Tibial artery (tissue), 4 donors: ENCODE measurements at regions not wholly inside any gene's neighbourhood (a gene's known extent, or its start where the extent isn't known, plus 50 kb on each side); places are given as distances from the start of the nearest gene placed in this dataset.

Source experiments
- DNase-seq, 2 donors: peaks; one replicate each; pipeline ENCODE4 v3.0.0-alpha.2; 2019
- H3K27ac ChIP-seq, 2 donors: fragments of 200-600 bp; sonication (generic) in 1 of 2; 1 replicate in 1 of 2; 2 replicates in 1 of 2; pipeline ENCODE4 v1.5.1; 2018 to 2019; ENCODE audit warnings: mild to moderate bottlenecking in 1 of 2
- H3K27me3 ChIP-seq, 2 donors: fragments of 200-600 bp; sonication (generic) in 1 of 2; one replicate each; pipeline versions ENCODE4 v1.5.1 to v1.6.0; 2016 to 2019
- H3K36me3 ChIP-seq, 3 donors: fragments of 200-600 bp; sonication (generic) in 2 of 3; one replicate each; pipeline ENCODE4 v1.5.1; 2016 to 2019; ENCODE audit warnings: mild to moderate bottlenecking in 2 of 3
- H3K4me1 ChIP-seq, 4 donors: fragments of 200-600 bp; sonication (generic) in 2 of 4; 1 replicate in 3 of 4; 2 replicates in 1 of 4; pipeline ENCODE4 v1.5.1; 2016 to 2019
- H3K4me3 ChIP-seq, 2 donors: fragments of 200-600 bp; sonication (generic) in 1 of 2; 1 replicate in 1 of 2; 2 replicates in 1 of 2; pipeline ENCODE4 v1.5.1; 2018 to 2019; ENCODE audit warnings: mild to moderate bottlenecking in 2 of 2
- H3K9me3 ChIP-seq, 3 donors: fragments of 200-600 bp; sonication (generic) in 1 of 3; one replicate each; pipeline ENCODE4 v1.5.1; 2016 to 2019
- intact Hi-C: fragments of 100-400 bp; cut with DNase I; formaldehyde crosslinking; loops from one replicate; pipeline ENCODE4 v1.15.0; 2023; ENCODE audit warnings: low total_unique reads
- TF ChIP-seq, protein P1 (sequence below), 2 experiments: fragments of 200-600 bp in 1 of 2; fragments of 450-650 bp in 1 of 2; IDR thresholded peaks; one replicate each; pipeline ENCODE4 v1.5.1; 2017 to 2019; ENCODE audit warnings: antibody characterized with exemption in 2 of 2, mild to moderate bottlenecking in 1 of 2, moderate library complexity in 1 of 2

DNA sequence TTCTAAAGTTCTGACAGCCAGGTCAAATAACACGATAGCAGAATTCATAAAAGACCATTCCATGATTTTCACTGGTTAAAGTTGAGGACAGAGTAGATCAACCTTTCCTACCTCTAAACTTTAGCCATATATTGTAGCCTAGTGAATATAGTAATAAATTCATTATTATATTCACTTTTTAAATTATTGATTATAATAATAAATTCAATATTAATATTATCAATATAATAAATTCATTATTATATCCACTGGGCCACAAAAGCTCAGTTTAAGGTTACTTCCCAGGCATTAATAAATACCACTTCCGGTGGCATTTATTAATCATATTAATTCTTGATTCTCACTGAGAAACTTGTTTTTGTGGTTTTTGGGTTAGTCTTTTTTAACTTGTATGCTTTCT is 85.7 kb upstream of the GPC6 start:
- H3K4me1 ChIP-seq, result no peaks in the 10 kb centered on the region
- no peaks in the 10 kb centered on the region for H3K27me3 ChIP-seq
- no peak overlapping the region for H3K4me3 ChIP-seq
- no peaks in the 10 kb centered on the region for H3K36me3 ChIP-seq
- no peak for DNase-seq
- TF ChIP-seq, protein P1, sequence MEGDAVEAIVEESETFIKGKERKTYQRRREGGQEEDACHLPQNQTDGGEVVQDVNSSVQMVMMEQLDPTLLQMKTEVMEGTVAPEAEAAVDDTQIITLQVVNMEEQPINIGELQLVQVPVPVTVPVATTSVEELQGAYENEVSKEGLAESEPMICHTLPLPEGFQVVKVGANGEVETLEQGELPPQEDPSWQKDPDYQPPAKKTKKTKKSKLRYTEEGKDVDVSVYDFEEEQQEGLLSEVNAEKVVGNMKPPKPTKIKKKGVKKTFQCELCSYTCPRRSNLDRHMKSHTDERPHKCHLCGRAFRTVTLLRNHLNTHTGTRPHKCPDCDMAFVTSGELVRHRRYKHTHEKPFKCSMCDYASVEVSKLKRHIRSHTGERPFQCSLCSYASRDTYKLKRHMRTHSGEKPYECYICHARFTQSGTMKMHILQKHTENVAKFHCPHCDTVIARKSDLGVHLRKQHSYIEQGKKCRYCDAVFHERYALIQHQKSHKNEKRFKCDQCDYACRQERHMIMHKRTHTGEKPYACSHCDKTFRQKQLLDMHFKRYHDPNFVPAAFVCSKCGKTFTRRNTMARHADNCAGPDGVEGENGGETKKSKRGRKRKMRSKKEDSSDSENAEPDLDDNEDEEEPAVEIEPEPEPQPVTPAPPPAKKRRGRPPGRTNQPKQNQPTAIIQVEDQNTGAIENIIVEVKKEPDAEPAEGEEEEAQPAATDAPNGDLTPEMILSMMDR (IDR thresholded peaks at IDR 0.05), result no peak
- intact Hi-C loops, result no loop called here
- no peak overlapping the region for H3K27ac ChIP-seq
- no peaks in the 10 kb centered on the region for H3K9me3 ChIP-seq

DNA sequence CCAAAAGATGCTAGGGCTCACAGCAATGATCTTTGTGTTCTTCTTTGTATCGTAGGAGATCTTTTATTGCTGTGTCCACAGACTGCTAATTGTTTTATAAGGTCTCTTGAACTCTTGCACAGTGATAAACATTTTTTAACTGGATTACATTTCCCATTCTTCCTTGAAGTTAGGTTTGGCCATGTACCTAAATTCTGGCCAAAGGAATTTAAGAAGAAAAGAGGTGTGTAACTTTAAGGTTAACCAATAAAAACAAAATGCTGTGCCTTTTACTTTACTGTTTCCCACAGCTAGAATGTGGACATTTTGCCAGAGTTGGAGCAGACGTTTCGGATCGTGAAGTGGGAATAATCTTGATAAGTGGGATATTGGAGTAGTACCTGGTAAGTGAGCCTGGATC is 82.6 kb upstream of the GPC6 start:
- no peak overlapping the region for H3K4me3 ChIP-seq
- TF ChIP-seq, protein P1 (IDR thresholded peaks at IDR 0.05), result no peak
- no peak overlapping the region for H3K27ac ChIP-seq
- intact Hi-C loops, result no loop called here
- no peak for DNase-seq
- H3K27me3 ChIP-seq, result no peaks in the 10 kb centered on the region
- H3K4me1 ChIP-seq, result no peaks in the 10 kb centered on the region
- H3K36me3 ChIP-seq, result no peaks in the 10 kb centered on the region
- no peaks in the 10 kb centered on the region for H3K9me3 ChIP-seq

DNA sequence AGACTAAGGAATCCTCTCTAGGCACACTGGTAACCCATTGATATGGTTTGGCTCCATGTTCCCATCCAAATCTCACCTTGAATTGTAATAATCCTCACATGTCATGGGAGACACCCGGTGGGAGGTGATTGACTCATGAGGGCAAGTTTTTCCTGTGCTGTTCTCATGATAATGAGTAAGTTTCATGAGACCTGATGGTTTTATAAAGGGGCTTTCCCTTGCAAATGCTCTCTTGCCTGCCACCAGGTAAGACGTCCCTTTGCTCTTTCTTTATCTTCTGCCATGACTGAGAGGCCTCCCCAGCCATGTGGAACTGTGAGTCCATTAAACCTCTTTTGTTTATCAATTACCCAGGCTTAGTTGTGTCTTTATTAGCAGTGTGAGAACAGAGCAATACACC is 81.4 kb upstream of the GPC6 start:
- Histone ChIP-seq H3K36me3 (no peaks in the 10 kb centered on the region), H3K4me1 (no peaks in the 10 kb centered on the region), H3K9me3 (no peaks in the 10 kb centered on the region), H3K27ac (no peak overlapping the region), H3K27me3 (no peaks in the 10 kb centered on the region), H3K4me3 (no peak overlapping the region)
- TF ChIP-seq, protein P1 (IDR thresholded peaks at IDR 0.05), result no peak
- no peak for DNase-seq
- intact Hi-C loops, result no loop called here

DNA sequence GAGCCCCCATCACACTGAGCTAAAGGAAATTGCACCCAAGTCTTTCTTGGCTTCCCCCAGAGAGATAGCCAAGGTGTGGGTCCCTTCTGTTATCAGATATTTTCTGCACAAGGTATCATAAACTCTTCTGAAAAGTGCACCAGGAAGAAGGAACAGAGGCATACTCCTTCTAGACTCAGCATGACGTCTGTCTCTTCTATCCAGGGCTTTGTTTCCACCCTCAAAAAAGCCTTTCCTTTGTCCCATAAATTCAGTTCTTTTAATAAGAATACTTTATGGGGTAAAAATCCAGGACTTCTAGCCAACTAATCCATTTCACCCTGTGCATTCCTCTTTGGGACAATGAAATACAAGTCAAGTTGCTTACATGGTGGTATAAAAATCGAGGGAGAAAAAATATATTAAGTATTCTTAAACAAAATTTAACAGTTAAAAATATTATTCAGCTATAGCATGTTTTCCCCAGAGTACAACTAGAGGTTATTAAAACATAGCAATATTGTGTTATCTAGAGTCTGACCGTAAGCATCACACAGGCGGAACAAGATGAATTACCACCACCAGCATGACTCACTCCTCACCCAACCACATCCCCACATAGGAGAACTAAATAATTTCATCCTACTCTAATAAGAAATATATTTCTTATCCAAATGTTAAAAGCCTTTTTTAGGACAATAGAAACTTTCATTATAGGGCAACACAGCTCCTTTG is 79.9 kb upstream of the GPC6 start:
- DNase-seq, result no peak
- TF ChIP-seq, protein P1 (IDR thresholded peaks at IDR 0.05), result no peak
- no peak overlapping the region for H3K4me3 ChIP-seq
- H3K27ac ChIP-seq, result no peak overlapping the region
- H3K36me3 ChIP-seq, result no peaks in the 10 kb centered on the region
- no peaks in the 10 kb centered on the region for H3K27me3 ChIP-seq
- no peaks in the 10 kb centered on the region for H3K9me3 ChIP-seq
- H3K4me1 ChIP-seq, result no peaks in the 10 kb centered on the region
- intact Hi-C loops, result no loop called here

DNA sequence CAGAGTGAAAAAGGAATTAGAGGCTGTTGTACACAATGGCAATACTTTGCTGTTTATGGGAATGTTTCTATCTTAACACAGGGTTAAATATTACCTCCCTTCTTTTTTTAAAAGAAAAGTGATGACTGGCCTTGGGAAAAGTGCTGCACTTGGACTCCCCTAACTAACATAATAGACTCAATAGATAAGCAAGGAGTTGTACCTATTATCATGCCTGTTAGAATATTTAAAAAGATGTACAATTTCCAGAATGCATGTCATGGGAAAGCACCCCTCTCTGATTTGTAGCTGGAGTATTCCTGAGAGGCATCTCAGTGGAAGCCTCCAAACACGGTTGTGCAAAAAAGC is 79.3 kb upstream of the GPC6 start:
- H3K27ac ChIP-seq, result no peak overlapping the region
- no peak for DNase-seq
- intact Hi-C loops, result no loop called here

More for the DNA sequence above, 79.3 kb upstream of the GPC6 start:
- no peaks in the 10 kb centered on the region for H3K9me3 ChIP-seq
- no peaks in the 10 kb centered on the region for H3K27me3 ChIP-seq
- TF ChIP-seq, protein P1 (IDR thresholded peaks at IDR 0.05), result no peak
- no peaks in the 10 kb centered on the region for H3K36me3 ChIP-seq
- H3K4me1 ChIP-seq, result no peaks in the 10 kb centered on the region
- no peak overlapping the region for H3K4me3 ChIP-seq
